Astrocyte of the spinal cord (primary cell): ENCODE measurements at regions not wholly inside any gene's neighbourhood (a gene's known extent, or its start where the extent isn't known, plus 50 kb on each side); places are given as distances from the start of the nearest gene placed in this dataset.

Source experiments
- DNase-seq: peaks from one replicate; pipeline ENCODE4 v3.0.0; 2011; ENCODE audit warnings: low read depth, low spot score
- H3K4me3 ChIP-seq: 2 replicates; pipeline ENCODE4 v1.5.1; 2011; ENCODE audit warnings: low read depth, mild to moderate bottlenecking, low read length, moderate library complexity
- CTCF ChIP-seq: IDR thresholded peaks from 2 replicates; pipeline ENCODE4 v1.5.1; 2012; ENCODE audit warnings: low read depth, mild to moderate bottlenecking, low read length, inconsistent platforms
- in situ Hi-C: cut with HindIII; loops from 2 replicates; pipeline ENCODE4 v1.10.0; 2017; ENCODE audit warnings: low sequenced_read_pairs

- H3K4me3 ChIP-seq = no peak overlapping the region
- in situ Hi-C loops = no loop called here
- no peak for TF ChIP-seq CTCF
- DNase-seq = no peak
These were observed 364.1 kb downstream of the MAN2A1 start for GRCh38 chr5:110053824-110054223.

GRCh38 chr5:110054240-110054639, 364.5 kb downstream of the MAN2A1 start:
- in situ Hi-C loops = no loop called here
- TF ChIP-seq CTCF = peak; percentile 47

DNA sequence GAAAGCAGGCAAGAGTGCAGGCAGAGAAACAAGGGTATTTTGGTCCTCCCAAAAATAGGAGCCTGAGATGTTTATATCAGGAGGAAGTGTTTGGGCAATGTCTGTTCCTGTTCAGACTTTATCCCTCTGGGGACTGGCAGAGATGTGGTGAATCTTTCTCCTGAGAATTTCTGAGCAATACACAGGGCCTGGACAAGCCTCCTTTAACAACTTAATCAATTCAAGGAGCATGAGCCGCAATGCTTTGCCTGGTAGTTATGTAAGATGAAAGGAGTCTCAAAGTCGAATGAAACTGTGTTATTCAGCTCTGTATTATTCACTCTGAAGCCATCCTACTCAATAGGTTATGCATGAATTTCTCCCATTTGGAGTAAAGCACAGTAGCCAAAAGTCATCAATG, 365.6 kb downstream of the MAN2A1 start:
- H3K4me3 ChIP-seq = no peak overlapping the region
- in situ Hi-C loops = no loop called here
- no peak for TF ChIP-seq CTCF
- DNase-seq = peak; percentile 60

More at GRCh38 chr5:110054240-110054639, 364.5 kb downstream of the MAN2A1 start:
- peak; percentile 87 for DNase-seq
- no peak overlapping the region for H3K4me3 ChIP-seq

GRCh38 chr5:110056580-110057114, 366.9 kb downstream of the MAN2A1 start:
- in situ Hi-C loops = no loop called here
- no peak for TF ChIP-seq CTCF
- no peak for DNase-seq

DNA sequence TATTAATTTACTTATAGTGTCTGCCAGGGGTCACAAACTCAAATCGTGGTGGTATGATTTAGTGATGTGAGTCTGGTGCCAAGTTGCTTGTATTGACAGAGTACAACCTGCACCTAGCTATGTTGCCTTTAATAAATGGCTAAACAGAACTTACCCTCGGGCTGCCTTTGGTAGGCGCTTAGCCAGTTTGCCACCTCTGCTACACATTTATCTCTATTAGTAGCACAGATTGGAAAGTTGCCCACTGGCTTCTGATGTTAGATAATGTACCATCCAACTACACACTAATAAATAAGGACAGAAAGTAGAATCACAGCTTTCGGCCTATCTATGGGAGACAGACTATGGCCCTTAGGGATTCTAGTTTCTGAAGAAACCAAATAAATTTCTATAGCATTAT, 368.4 kb downstream of the MAN2A1 start:
- in situ Hi-C loops = no loop called here
- TF ChIP-seq CTCF = no peak
- DNase-seq = no peak
- no peak overlapping the region for H3K4me3 ChIP-seq

More at GRCh38 chr5:110056580-110057114, 366.9 kb downstream of the MAN2A1 start:
- H3K4me3 ChIP-seq = no peak overlapping the region

GRCh38 chr5:110062246-110062645, 372.5 kb downstream of the MAN2A1 start:
- TF ChIP-seq CTCF = no peak
- no peak overlapping the region for H3K4me3 ChIP-seq
- no peak for DNase-seq
- in situ Hi-C loops = no loop called here
